Gastrocnemius medialis (tissue), 4 donors: ENCODE measurements at regions not wholly inside any gene's neighbourhood (a gene's known extent, or its start where the extent isn't known, plus 50 kb on each side); places are given as distances from the start of the nearest gene placed in this dataset.

ENCODE experiments used
- CTCF ChIP-seq, 5 experiments: fragments of 450-650 bp in 3 of 5; fragments of 200-600 bp in 2 of 5; sonication (generic) in 2 of 5; IDR thresholded peaks in 4 of 5; conservative IDR thresholded peaks in 1 of 5; 1 replicate in 4 of 5; 2 replicates in 1 of 5; pipeline ENCODE4 v1.5.1; 2016 to 2019; ENCODE audit warnings: antibody characterized with exemption in 5 of 5, mild to moderate bottlenecking in 3 of 5, moderate library complexity in 3 of 5
- POLR2A ChIP-seq, 2 donors: fragments of 450-650 bp; IDR thresholded peaks; one replicate each; pipeline ENCODE4 v1.6.1; 2017; ENCODE audit warnings: antibody characterized with exemption in 2 of 2, mild to moderate bottlenecking in 2 of 2, moderate library complexity in 2 of 2

GRCh38 chr11:105273660-105274280 is 134.2 kb upstream of the CARD18 start:
- TF ChIP-seq CTCF (IDR thresholded peaks at IDR 0.05 in 4 of 5, conservative IDR thresholded peaks at IDR 0.05 in 1 of 5) (no peak), POLR2A (IDR thresholded peaks at IDR 0.05) (no peak)
